ENCODE measurements at regions not wholly inside any gene's neighbourhood (a gene's known extent, or its start where the extent isn't known, plus 50 kb on each side); places are given as distances from the start of the nearest gene placed in this dataset.

GRCh38 chr14:71229875-71230274, 322.6 kb downstream of the PCNX1 start:
- TF ChIP-seq CTCF (IDR thresholded peaks at IDR 0.05) (no peak), POLR2A (IDR thresholded peaks at IDR 0.05) (no peak)

Data from body of pancreas (tissue), 4 donors.